ENCODE measurements at regions not wholly inside any gene's neighbourhood (a gene's known extent, or its start where the extent isn't known, plus 50 kb on each side); places are given as distances from the start of the nearest gene placed in this dataset.

DNA sequence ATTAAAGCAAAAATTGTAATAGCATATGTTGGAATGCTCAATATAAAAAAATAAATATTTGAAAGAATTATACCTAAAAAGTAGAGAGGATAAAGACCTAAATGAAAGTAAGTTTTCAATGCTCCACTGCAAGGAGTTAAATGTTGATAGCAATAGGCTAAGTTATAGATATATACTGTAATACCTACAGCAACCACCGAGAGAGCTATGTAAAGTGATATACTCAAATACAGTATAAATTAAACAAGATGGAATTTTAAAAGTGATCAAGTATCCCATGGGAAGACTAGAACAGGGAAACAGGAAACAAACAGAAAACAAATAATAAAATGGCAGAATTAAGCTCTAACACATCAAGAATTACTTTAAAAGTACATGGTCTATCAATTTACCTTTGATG lies 73.9 kb downstream of the CASP3 start:
- no peak for DNase-seq (ENCODE audit: low read depth in 1 of 2, low spot score in 1 of 2)

DNA sequence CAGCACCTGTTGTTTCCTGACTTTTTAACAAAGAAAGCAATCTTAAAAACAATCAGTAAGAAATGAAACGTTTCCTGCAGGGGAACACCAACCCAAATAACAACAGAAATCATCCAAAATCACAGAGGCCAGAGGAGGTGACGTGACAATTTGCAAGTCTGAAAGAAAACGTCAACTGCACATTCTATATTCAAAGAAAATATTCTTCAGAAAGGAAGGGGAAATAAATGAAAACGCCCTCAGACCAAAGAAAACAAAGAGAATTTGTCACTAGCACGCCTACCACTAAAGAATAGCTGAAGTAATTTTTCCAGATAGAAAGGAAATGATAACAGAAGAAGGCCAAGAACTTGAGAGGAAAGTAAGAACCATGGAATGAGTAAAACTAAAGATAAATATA lies 74.4 kb downstream of the CASP3 start:
- no peak for DNase-seq (ENCODE audit: low read depth in 1 of 2, low spot score in 1 of 2)

DNA sequence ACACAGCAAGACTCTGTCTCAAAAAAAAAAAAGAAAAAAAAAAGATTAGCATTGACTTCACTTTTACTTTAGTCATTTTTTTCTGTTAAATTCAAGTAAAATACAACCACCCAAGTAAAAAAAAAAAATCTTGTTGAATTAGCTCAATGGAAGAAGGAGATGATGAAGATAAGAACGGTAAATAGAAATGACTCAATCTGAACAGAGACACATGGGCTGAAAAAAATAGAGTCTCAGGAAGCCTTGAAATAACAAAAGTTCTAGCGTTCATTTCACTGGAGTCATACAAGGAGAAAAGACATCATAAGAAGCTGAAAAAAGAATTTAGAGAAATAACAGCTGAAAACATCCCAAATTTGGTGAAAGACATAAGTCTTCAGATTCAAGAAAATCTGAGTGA lies 75.5 kb downstream of the CASP3 start:
- DNase-seq (ENCODE audit: low read depth in 1 of 2, low spot score in 1 of 2): no peak

DNA sequence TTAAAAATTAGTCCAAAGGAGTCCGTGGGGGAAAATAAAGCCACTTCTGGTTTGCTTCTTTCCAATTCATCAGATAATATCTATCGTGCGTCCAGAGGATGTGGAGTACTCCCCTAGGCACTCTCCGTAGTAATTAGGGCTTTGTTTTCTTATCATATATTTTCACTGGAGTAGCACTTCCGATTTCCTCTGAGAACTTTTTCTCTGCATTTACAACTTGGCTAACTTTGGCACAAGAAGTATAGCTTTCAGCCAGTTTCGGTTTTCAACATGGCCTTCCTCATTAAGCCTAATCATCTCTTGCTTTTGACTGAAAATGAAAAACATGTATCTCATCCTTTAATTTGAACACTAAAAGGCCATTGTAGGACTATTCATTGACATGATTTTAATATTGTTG lies 80.5 kb downstream of the CASP3 start:
- no peak for DNase-seq (ENCODE audit: low read depth in 1 of 2, low spot score in 1 of 2)

DNA sequence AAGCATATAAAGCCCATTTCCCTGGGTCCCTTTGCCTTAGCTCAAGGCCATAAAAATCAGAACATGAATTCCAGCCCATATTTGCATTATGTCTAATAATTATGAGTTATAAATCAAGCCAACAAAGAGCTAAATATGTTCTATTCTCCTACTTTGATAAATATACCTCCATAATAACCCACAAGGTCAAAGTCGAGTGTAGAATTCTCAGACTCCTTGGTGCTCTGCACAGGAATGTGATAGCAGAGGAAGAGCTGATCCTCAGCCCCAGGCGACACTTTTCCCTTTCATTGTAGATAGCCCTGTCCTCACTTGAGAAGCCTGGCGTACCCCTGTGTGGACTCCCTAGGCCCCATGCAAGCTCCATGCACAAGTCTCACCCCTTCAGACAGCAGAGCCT lies 85.6 kb downstream of the CASP3 start:
- no peak for DNase-seq (ENCODE audit: low read depth in 1 of 2, low spot score in 1 of 2)

DNA sequence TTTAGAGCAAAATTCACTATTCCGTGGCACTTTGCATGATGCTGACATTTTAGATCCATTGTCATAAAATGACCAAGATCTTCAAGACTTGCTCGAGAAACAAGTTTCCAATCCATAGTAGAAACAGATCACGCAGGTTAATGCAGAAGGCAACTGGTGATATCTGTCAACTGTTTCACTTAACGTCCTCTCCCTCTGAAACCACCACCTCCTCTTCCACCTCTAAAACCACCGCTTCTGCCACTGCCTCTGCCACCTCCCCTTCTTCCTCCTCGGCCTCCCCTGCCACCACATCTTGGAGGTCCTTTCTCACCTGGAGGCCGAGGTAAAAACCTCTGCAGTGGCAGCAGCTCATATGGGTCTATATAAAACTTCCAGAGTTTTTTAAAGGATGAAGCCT lies 84.6 kb upstream of the IRF2 start:
- DNase-seq (ENCODE audit: low read depth in 1 of 2, low spot score in 1 of 2): no peak

DNA sequence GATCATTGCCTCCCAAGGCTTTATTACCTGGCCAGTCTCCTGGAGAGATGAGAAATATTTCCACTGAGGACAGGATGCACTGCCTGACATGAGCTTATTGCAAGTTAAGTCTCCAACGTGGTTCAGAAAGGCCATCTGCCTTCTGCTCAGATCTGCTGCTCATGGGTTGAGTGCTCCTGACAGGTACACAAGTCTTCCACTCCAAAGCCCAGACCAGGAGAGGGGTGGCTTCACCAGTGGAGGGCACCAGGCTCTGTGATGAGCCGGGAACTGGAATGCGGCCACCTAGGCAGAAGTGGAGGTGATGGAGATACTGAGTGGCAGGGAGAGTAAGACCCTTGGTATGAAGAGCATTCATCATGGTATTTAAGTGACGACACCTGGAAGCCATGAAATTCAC lies 79.5 kb upstream of the IRF2 start:
- DNase-seq (ENCODE audit: low read depth in 1 of 2, low spot score in 1 of 2): no peak

DNA sequence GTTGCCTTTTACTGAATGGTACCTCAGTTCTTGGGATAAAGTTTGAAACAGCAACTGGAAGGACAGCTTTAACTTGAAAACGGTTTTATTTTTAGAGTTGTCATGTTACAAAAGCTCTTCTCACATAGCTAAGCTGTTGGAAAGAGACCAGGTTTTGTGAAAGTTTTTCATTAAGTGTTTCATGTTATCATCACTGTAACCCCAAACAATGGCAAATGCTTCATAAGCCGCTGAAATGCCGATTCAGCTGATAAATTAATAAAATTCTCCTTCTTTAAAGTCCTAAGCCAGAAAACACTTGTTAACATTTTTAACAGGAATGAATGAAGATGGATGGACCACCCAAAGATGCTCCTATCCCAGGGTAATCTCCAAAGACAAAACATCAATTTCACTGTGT lies 76.1 kb upstream of the IRF2 start:
- no peak for DNase-seq (ENCODE audit: low read depth in 1 of 2, low spot score in 1 of 2)

DNA sequence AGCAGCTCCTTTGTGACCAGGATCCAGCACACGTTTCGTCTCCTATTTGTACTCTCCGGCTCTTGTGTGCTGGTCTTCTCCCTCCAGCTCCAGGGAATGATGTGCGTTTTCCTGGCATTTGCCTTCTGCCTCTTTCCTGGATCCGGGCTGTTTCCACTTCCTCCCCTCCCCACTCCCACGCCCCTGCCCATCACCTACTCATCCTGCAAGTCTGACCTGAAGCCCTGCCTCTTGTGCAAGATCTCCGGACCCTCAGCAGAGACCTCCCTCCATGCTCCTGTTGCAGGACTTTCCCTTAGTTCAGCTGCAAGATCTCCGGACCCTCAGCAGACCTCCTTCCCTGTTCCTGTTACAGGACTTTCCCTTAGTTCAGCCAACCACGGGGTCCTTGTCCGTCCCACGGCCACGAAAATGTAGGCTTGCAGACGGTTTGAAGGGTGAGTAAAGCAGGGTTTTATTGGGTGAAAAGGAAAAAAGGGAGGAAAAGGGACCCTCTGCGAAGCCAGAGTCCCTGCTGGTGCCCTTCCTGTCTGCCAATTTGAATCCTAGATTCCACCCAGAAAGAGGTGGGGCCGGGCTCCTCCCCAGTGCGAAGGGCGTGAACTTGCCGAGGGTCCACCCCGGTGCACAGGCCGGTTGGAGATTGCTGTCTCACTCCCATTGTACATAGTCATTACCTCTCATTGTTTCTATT lies 74.4 kb upstream of the IRF2 start:
- no peak for DNase-seq (ENCODE audit: low read depth in 1 of 2, low spot score in 1 of 2)

DNA sequence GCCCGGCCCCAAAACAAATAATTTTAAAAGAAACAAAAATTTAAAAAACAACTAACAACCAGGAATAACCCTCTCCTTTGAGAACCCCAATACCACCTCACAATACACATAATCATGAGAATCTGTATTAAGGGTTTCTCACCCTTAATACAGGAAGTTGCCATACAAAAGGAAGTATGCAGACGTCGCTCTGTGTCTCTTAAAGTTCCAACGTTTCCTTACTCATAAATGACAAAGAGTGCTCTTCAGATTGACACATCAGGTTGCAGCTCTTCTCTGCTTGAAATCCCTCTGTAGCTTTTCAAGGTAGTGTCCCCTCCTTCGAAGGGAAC lies 73.9 kb upstream of the IRF2 start:
- no peak for DNase-seq (ENCODE audit: low read depth in 1 of 2, low spot score in 1 of 2)

DNA sequence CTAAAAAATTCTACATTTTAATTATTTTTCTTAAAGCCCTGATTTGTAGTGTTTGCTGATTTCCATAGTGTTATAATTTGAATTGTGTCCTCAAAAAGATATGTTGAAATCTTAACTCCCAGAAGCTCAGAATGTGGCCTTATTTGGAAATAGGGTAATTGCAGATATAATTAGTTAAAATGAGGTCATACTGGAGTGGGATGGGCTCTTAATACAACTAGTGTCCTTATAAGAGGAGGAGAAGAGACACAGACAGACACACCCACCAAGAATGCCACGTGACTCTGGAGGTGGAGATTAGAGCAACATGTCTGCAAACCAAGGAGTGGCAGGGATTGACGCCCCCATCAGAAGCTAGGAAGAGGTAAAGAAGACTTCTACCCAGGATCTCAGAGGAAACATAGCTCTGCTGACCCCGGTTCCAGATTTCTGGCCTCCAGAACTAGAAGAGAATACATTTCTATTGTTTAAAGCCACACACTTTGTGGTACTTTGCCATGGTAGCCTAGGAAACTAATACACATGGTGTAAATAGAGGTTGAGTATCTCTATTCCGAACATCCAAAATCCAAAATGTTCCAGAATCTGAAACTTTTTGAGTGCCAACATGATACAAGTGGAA lies 70.5 kb upstream of the IRF2 start:
- no peak for DNase-seq (ENCODE audit: low read depth in 1 of 2, low spot score in 1 of 2)

DNA sequence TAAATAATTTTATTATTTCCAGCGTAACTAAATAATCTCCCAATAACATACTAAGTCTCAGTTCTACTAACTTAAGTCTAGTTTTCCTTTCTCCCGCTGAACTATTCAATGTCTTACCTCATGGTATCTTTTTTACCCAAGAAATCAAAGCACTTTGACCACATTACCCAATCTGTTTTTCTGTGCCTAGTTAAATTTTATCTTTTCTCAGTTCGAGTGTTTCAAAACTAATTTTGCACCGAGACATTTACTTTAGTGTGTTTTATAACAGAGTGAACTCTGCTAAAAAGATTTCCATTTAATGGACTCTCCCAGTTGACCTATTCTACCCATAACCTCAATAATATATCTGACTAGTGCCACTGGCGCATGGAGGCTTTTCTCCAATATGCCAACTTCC lies 67.6 kb upstream of the IRF2 start:
- DNase-seq (ENCODE audit: low read depth in 1 of 2, low spot score in 1 of 2): no peak

DNA sequence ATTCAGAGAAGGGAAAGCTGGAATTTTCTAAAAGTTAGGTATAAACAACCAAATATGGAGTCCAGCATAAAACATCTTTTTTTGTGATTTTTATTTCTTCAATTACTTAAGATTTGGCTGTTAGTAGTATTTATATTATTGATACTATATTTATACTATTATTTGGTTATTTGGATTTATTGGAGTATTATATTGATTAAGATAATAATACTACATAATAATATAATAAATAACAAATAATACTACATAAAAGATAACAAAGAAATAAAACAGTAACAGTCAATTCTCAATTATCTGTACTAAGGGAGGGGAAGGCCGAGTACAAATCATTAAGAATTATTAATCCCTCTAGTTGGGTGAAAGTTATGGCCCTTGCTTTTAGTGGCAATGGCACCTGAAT lies 66.0 kb upstream of the IRF2 start:
- DNase-seq (ENCODE audit: low read depth in 1 of 2, low spot score in 1 of 2): no peak

DNA sequence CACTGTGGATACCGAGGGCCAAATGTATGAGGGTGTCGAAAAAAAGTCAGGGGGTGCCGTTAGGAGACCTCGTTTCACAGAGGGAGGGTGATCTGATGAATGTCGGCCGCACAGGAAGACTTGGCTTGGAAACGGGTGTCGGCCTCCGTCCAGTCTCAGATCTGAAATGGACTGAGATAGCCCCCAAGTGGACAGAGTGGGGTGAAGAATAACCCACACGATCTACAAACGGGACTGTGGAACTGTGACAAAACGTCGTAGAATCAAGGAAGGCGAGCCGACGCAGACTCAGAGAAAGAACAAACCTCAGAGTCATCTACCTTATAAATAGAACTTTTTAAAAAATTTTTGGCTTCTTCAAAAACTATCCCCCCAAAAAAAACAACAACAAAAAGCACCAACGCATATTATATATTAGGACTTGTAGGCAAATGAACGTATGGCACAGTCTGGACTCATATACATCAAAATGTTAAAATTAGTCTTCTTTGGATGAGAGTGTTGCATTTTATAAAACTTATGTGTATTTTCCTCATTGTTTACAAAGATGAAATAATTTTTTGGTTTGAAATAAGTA lies 63.8 kb upstream of the IRF2 start:
- DNase-seq (ENCODE audit: low read depth in 1 of 2, low spot score in 1 of 2): peak; percentile 24 to 34

DNA sequence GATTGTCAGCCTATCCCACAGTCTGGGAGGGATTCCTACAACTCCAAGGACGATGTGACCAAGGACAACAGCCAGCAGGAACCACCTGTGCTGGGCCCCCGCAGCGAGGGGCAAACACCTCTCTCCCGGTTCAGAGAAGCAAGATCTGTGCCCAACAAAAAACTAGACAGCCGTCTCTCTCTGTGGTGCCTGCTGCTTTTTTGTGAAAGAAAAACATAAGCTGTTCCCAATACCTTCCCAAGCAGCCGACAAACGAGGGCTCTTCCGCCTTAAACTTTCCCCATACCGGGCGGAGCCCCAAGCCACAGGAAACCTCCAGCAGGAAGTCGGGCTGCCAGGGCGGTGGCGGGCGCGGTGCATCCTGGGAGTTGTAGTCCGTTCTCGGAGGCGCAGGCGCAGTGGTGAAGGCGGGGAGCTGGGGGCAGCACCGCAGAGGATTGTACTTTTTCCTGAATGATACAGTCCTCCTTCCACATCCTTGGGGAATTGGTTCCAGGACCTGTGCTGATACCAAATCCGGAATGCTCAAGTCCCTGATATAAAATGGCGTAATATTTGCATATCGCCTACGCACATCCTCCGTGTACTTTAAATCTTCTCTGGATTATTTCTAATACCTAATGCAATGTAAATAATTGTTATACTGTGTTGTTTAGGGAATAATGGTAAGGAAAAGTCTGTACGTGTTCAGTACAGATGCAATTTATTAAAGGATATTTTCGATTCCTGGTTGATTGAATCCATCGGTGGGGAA lies 63.1 kb upstream of the IRF2 start:
- peak; percentile 88 to 90 for DNase-seq (ENCODE audit: low read depth in 1 of 2, low spot score in 1 of 2)

DNA sequence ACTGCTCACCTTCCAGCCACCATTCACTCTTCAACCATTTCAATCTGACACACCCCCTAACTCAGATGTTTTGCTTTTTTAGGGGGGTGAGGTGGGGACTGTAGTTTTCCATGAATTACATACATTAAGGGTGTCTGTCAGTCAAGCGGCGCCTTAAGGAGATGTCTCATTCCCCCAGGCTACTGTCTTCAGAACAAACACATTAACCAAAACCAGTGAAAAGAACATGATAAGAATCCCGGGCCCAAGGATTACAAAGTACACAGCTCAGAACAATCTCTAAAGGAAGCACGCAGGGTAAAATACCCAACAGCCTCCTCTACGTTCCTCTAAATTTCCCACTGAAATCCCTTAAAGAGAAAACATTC lies 62.5 kb upstream of the IRF2 start:
- no peak for DNase-seq (ENCODE audit: low read depth in 1 of 2, low spot score in 1 of 2)

DNA sequence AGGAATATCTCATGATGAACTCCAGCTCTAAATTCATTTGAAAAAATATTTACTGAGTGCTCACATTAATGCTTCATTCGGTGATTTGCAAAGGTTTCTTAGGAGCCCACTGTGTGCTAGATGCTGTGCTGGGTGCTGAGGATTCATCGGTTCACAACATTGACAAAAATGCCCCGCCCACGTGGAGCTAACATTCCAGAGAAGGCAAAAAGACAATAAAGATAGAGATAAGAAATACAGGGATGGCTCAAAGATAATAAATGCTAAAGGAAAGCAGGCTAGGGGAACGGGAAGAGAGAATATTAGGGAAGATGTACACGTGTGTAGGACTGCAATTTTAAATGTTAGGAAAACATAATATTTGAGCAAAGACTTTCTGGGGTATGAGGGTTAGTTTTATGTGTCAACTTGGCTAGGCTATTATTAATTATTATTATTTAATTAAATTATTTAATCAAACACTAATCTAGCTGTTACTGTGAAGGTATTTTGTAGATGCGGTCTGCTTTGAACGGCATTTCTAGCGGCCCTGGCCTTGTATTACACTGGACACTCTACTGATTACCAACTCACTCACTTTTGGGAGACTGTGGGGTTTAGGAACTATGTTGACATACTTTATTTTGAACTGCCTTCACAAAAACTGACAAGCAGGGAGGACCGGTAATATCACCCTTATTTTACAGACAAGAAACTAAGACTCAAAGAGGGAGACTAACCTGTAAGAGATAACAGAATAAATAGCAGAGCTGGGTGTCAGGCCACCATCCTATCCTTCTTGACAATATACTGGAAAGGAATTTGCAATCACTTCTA lies 61.9 kb upstream of the IRF2 start:
- no peak for DNase-seq (ENCODE audit: low read depth in 1 of 2, low spot score in 1 of 2)

DNA sequence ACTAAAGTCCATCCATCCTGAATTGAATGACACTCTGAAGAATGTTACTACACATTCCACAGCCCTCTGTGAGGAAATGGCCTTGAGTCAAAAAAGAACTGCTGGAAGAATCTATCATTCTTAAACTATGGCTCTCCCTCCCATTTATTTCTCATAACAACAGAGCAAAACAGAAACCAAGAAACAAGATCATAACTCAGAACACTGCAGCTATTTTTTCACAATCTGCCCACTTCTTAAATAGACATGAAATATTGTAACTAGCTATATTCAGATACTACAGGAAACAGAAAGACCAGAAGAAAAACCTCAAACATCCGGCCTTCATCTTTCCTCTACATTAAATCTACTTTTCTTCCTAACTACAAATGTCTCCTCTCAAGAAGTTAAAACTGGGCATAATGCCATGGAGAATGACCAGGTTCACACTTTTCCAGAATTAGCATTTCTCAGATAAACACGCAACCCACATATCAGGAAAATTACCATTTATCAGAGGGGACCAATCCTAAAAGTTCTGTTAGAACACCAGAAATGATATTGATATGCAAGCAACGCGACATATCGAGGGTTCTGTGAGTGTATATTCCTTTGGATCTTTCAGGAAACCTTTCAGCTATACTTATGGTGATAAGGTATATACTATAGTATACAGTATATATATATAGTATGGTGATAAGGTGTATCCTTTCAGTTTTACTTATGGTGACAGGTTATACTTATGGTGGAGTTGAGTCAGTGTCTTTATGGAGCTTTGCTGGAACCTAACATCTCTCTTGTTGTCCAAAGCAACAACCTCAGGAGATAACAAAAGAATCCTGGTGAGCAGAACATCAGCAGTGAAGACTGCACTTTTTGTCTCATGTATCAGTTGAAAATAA lies 60.4 kb upstream of the IRF2 start:
- no peak for DNase-seq (ENCODE audit: low read depth in 1 of 2, low spot score in 1 of 2)

DNA sequence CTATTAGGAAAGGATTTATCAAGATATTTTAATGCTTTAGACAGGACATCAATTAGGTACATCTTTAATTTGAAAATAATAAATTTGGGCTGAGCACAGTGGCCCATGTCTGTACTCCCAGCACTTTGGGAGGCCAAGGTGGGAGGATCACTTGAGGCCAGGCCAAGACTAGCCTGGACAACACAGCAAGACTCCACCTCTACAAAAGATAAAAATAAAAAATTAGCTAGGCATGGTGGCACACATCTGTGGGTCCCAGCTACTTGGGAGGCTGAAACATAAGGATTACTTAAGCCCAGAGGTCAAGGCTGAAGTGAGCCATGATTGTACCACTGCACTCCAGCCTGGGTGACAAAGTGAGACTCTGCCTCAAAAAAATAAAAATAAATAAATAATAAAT lies 59.6 kb upstream of the IRF2 start:
- DNase-seq (ENCODE audit: low read depth in 1 of 2, low spot score in 1 of 2): no peak

DNA sequence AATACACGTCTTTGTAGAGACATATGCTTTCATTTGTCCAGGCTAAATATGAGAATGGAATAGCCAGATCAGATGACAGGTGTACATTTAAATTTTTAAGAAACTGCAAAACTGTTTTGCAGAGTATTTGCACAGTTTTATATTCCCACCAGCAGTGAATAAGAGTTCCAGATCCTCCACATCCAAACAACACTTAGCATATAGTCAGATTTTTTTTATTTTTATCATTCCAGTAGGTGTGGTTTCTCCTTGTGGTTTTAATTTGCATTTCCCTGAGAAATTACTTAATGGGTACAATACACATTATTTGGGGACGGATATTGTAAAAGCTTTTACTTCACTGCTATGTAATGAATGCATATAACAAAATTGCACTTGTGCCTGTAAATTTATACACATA lies 56.7 kb upstream of the IRF2 start:
- DNase-seq (ENCODE audit: low read depth in 1 of 2, low spot score in 1 of 2): no peak

DNA sequence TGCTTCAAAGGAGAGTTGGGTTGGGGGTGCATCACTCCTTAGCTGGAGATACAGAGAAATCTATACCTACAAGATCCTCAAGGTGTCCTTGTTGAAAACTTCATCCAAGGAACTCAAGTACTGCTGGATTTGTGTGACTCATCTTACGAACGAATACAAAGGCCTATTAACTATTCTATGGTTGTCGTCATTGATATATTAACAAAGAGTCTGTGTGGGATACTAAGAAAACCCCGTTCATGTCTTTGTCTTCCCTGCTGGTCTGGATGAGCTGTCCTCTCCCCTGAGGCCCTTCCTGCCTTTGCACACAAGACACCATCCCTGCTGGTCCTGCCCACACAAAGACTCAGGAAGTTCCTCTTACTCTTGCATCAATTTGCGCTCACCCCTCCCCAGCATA lies 54.9 kb upstream of the IRF2 start:
- DNase-seq (ENCODE audit: low read depth in 1 of 2, low spot score in 1 of 2): no peak
